Mesenchymal stem cell (in vitro differentiated cells and primary cell): ENCODE measurements at regions not wholly inside any gene's neighbourhood (a gene's known extent, or its start where the extent isn't known, plus 50 kb on each side); places are given as distances from the start of the nearest gene placed in this dataset.
"Not testable (repeated sequence)": the region's sequence is repeated elsewhere in the genome, so short reads cannot be mapped to it uniquely, and the experiment has no call there.

Experiments
- DNase-seq: peaks from one replicate; pipeline ENCODE4 v3.0.0-alpha.2; 2013
- H2AFZ ChIP-seq: one replicate; pipeline ENCODE4 v1.6.1; 2013; ENCODE audit warnings: low read depth, mild to moderate bottlenecking, control low read depth, inconsistent platforms, low read length, moderate library complexity
- H2AK5ac ChIP-seq: 2 replicates; pipeline ENCODE4 v1.6.1; 2013; ENCODE audit warnings: low read length, moderate library complexity, mild to moderate bottlenecking, inconsistent platforms; ENCODE audit not compliant: severe bottlenecking
- H2BK120ac ChIP-seq: one replicate; pipeline ENCODE4 v1.6.1; 2013; ENCODE audit warnings: low read depth, mild to moderate bottlenecking, inconsistent platforms, low read length, moderate library complexity
- H2BK12ac ChIP-seq, 2 experiments: one replicate each; pipeline ENCODE4 v1.6.1; 2013; ENCODE audit warnings: inconsistent platforms in 2 of 2, low read length in 2 of 2, mild to moderate bottlenecking in 2 of 2, moderate library complexity in 2 of 2, control low read depth in 1 of 2
- H2BK15ac ChIP-seq: one replicate; pipeline ENCODE4 v1.6.1; 2013; ENCODE audit warnings: mild to moderate bottlenecking, low read depth, inconsistent platforms; ENCODE audit not compliant: poor library complexity, severe bottlenecking
- H2BK5ac ChIP-seq: 2 replicates; pipeline ENCODE4 v1.6.1; 2013; ENCODE audit warnings: low read depth, mild to moderate bottlenecking, low read length, control low read depth, inconsistent platforms; ENCODE audit not compliant: poor library complexity, severe bottlenecking
- H3K14ac ChIP-seq, 2 experiments: one replicate each; pipeline ENCODE4 v1.6.1; 2013; ENCODE audit warnings: inconsistent platforms in 2 of 2, low read length in 2 of 2, control low read depth in 1 of 2, mild to moderate bottlenecking in 1 of 2, moderate library complexity in 1 of 2
- H3K18ac ChIP-seq, 2 experiments: one replicate each; pipeline ENCODE4 v1.6.1; 2013; ENCODE audit warnings: inconsistent platforms in 2 of 2, low read length in 2 of 2, control low read depth in 1 of 2, low read depth in 1 of 2, mild to moderate bottlenecking in 1 of 2
- H3K23ac ChIP-seq, 2 experiments: one replicate each; pipeline ENCODE4 v1.6.1; 2013; ENCODE audit warnings: inconsistent platforms in 2 of 2, low read length in 2 of 2, mild to moderate bottlenecking in 2 of 2, moderate library complexity in 2 of 2, control low read depth in 1 of 2
- H3K27ac ChIP-seq: 2 replicates; pipeline ENCODE4 v1.5.1; 2013; ENCODE audit warnings: mild to moderate bottlenecking, moderate library complexity, low read length, control low read depth, inconsistent platforms; ENCODE audit not compliant: poor library complexity, severe bottlenecking
- H3K27me3 ChIP-seq, 2 experiments: 2 replicates each; pipeline versions ENCODE4 v1.6.1 to v1.7.0; 2013; ENCODE audit warnings: low read length in 2 of 2, mild to moderate bottlenecking in 2 of 2, moderate library complexity in 2 of 2, control low read depth in 1 of 2, inconsistent platforms in 1 of 2; ENCODE audit not compliant: control insufficient read depth in 1 of 2, insufficient read depth in 1 of 2
- H3K36me3 ChIP-seq, 2 experiments: 2 replicates each; pipeline versions ENCODE4 v1.6.1 to v1.7.0; 2013; ENCODE audit warnings: low read length in 2 of 2, control low read depth in 1 of 2, inconsistent platforms in 1 of 2, low read depth in 1 of 2, mild to moderate bottlenecking in 1 of 2; ENCODE audit not compliant: insufficient read depth in 2 of 2, control insufficient read depth in 1 of 2
- H3K4ac ChIP-seq, 2 experiments: one replicate each; pipeline ENCODE4 v1.6.1; 2013; ENCODE audit warnings: inconsistent platforms in 2 of 2, low read length in 2 of 2, mild to moderate bottlenecking in 2 of 2, moderate library complexity in 2 of 2, control low read depth in 1 of 2, low read depth in 1 of 2
- H3K4me1 ChIP-seq: 2 replicates; pipeline ENCODE4 v1.6.1; 2013; ENCODE audit warnings: low read depth, low read length, control low read depth; ENCODE audit not compliant: control insufficient read depth, insufficient read depth
- H3K4me2 ChIP-seq: 2 replicates; pipeline ENCODE4 v1.6.1; 2013; ENCODE audit warnings: low read length, mild to moderate bottlenecking, inconsistent platforms; ENCODE audit not compliant: poor library complexity, severe bottlenecking
- H3K4me3 ChIP-seq, 2 experiments: 2 replicates each; pipeline versions ENCODE4 v1.5.1 to v1.7.0; 2013; ENCODE audit warnings: low read length in 2 of 2, mild to moderate bottlenecking in 2 of 2, control low read depth in 1 of 2, low read depth in 1 of 2; ENCODE audit not compliant: insufficient read depth in 1 of 2
- H3K79me1 ChIP-seq: replicated peaks from 2 replicates; pipeline ENCODE4 v1.6.1; 2013; ENCODE audit warnings: mild to moderate bottlenecking, control low read depth, low read length, inconsistent platforms; ENCODE audit not compliant: poor library complexity, severe bottlenecking
- H3K9ac ChIP-seq: 2 replicates; pipeline ENCODE4 v1.7.0; 2013; ENCODE audit warnings: mild to moderate bottlenecking, low read length, moderate library complexity
- H3K9me3 ChIP-seq: 2 replicates; pipeline ENCODE4 v1.7.0; 2013; ENCODE audit warnings: mild to moderate bottlenecking, low read length; ENCODE audit not compliant: control insufficient read depth
- H4K8ac ChIP-seq: one replicate; pipeline ENCODE4 v1.6.1; 2013; ENCODE audit warnings: inconsistent platforms, mild to moderate bottlenecking, low read length, moderate library complexity
- H4K91ac ChIP-seq: one replicate; pipeline ENCODE4 v1.6.1; 2013; ENCODE audit warnings: mild to moderate bottlenecking, low read length, inconsistent platforms
- WGBS: methylation state at CpG from one replicate; pipeline ENCODE4 v1.1.7; 2013; ENCODE audit warnings: mixed read lengths; 5-methylcytosine and 5-hydroxymethylcytosine counted together

DNA sequence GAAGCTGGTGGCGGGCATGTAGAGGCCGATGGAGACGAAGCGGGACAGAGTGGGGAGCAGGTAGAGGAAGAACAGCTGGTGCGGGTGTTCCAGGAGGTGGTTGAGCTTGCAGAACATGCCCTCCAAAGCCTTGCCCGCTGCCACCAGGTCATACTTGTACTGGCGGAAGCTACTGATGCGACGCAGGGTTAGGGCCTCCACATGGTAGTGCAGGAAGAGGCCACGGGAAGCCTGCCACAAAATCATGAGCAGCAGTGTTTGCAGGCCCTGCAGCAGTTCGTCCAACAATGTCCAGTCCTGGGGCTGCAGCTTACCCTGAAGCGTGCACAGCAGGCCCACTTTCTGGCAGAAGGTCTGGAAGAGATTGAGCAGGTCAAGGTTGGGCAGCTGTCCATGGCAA lies 85.6 kb downstream of the LIMS4 start:
- not testable (repeated sequence) for H3K9ac ChIP-seq, H4K91ac ChIP-seq, H2BK15ac ChIP-seq, H2AFZ ChIP-seq, H2BK120ac ChIP-seq, H3K36me3 ChIP-seq, H3K9me3 ChIP-seq, H3K27ac ChIP-seq, H3K27me3 ChIP-seq, DNase-seq, H3K4me3 ChIP-seq, H3K4me1 ChIP-seq, H3K4me2 ChIP-seq, H3K23ac ChIP-seq, H3K18ac ChIP-seq, H3K4ac ChIP-seq, H3K79me1 ChIP-seq, H2AK5ac ChIP-seq, H2BK12ac ChIP-seq, H3K14ac ChIP-seq, H4K8ac ChIP-seq, H2BK5ac ChIP-seq
- WGBS = no CpG with 5 or more reads among the region's 12 CpGs

DNA sequence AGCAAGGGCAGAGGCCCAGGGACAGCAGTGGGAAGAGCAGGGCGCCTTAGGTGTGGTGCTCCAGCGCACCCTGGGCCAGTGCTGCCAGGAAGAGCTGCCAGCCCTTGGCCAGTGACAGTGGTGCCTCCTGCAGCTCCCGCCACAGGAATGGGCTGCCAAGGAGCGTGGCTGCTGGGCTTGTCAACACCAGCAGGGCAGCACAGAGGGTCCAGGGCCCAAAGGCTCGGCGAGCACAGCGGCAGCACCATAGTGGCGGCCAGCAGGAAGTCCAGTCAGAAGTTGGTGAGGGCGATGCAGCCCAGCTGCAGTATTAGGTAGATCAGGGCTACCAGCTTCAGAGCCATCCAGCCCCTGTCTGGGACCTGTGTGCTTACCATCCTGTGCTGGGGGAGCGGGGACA lies 86.1 kb downstream of the LIMS4 start:
- H3K18ac ChIP-seq, H3K79me1 ChIP-seq, H2BK120ac ChIP-seq, H3K36me3 ChIP-seq, H4K91ac ChIP-seq, H4K8ac ChIP-seq, H3K9ac ChIP-seq, H2AFZ ChIP-seq, H2AK5ac ChIP-seq, H3K23ac ChIP-seq, H3K4me3 ChIP-seq, H3K27me3 ChIP-seq, H3K4me1 ChIP-seq, H3K9me3 ChIP-seq, H2BK5ac ChIP-seq, H2BK12ac ChIP-seq, H3K14ac ChIP-seq, DNase-seq, H2BK15ac ChIP-seq, H3K4ac ChIP-seq, H3K4me2 ChIP-seq, H3K27ac ChIP-seq: not testable (repeated sequence)
- 83% methylated on average over 2 of the region's 10 CpGs for WGBS

- H2BK120ac ChIP-seq, H3K9me3 ChIP-seq, H3K14ac ChIP-seq, H2BK5ac ChIP-seq, H2BK15ac ChIP-seq, H3K4me3 ChIP-seq, H3K4me1 ChIP-seq, H3K27ac ChIP-seq, H3K18ac ChIP-seq, H3K4ac ChIP-seq, H3K79me1 ChIP-seq, H2AFZ ChIP-seq, H3K36me3 ChIP-seq, H3K4me2 ChIP-seq, H4K8ac ChIP-seq, DNase-seq, H2BK12ac ChIP-seq, H3K9ac ChIP-seq, H3K23ac ChIP-seq, H3K27me3 ChIP-seq, H4K91ac ChIP-seq, H2AK5ac ChIP-seq: not testable (repeated sequence)
- WGBS = no CpG with 5 or more reads among the region's 13 CpGs
Observed at GRCh38 chr2:110384736-110385119, 87.9 kb downstream of the LIMS4 start.

DNA sequence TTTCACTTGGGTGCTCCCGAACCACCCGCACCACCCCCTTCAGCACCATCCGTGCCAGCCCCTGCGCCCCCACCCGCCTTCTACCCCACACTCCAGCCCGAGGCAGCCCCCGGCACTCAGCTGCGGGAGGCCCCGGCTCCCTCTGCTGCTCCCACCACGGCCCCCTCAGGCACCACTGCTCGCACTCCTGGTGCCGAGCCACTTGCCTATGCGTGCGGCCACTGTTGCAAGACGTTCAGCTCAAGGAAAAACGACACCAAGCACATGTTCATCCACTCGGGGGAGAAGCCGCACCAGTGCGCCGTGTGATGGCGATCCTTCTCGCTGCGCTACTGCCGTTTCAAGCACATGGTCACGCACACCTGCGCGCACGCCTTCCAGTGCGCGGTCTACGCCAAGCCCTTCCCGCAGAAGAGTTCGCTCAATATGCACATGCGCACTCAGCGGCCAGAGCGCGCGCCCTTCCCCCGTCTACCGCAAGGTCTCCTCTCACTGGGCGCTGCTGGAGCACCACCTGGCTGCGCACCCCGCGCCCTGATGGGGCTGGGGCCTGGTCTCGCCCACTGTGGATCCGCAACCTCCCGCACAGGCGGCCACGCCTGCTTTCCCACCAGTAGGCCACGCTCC lies 88.4 kb downstream of the LIMS4 start:
- not testable (repeated sequence) for H3K36me3 ChIP-seq, H2BK15ac ChIP-seq, DNase-seq, H4K91ac ChIP-seq, H3K9me3 ChIP-seq, H3K9ac ChIP-seq, H2BK5ac ChIP-seq, H3K18ac ChIP-seq, H3K4me1 ChIP-seq, H4K8ac ChIP-seq, H3K14ac ChIP-seq, H3K4me3 ChIP-seq, H2AK5ac ChIP-seq, H3K23ac ChIP-seq, H2BK120ac ChIP-seq, H3K27me3 ChIP-seq, H3K79me1 ChIP-seq, H2BK12ac ChIP-seq, H3K27ac ChIP-seq, H3K4me2 ChIP-seq, H2AFZ ChIP-seq, H3K4ac ChIP-seq
- no CpG with 5 or more reads among the region's 50 CpGs for WGBS
